ENCODE measurements at regions not wholly inside any gene's neighbourhood (a gene's known extent, or its start where the extent isn't known, plus 50 kb on each side); places are given as distances from the start of the nearest gene placed in this dataset.

GRCh38 chr2:212945526-212945925, 205.9 kb downstream of the IKZF2 start:
- intact Hi-C loops (cut with micrococcal nuclease; ENCODE audit: unreplicated experiment): no loop called here
- H3K4me3 ChIP-seq (ENCODE audit: low read depth, low read length, poor library complexity, severe bottlenecking): no peak overlapping the region
- ChIA-PET POLR2A (ENCODE audit: low non-redundant PET) (no interaction called here), CTCF (no interaction called here)
- no peaks in the 10 kb centered on the region for H3K9me3 ChIP-seq (ENCODE audit: low read depth, low read length, poor library complexity, severe bottlenecking)
- no TSS peak for BruUV-seq (replicated peaks)
- peaks cover 13% of the 10 kb centered on the region for H3K4me1 ChIP-seq (ENCODE audit: insufficient read depth, low read length, poor library complexity, severe bottlenecking)
- no peaks in the 10 kb centered on the region for H3K36me3 ChIP-seq (ENCODE audit: insufficient read depth, low read length, poor library complexity, severe bottlenecking)
- no peaks in the 10 kb centered on the region for H3K27me3 ChIP-seq (replicated peaks; ENCODE audit: insufficient read depth, low read depth, low read length, poor library complexity)
- TF ChIP-seq CTCF (conservative IDR thresholded peaks at IDR 0.05; ENCODE audit: low read depth, low read length) (no peak), EZH2 (IDR thresholded peaks at IDR 0.05; ENCODE audit: borderline replicate concordance, low read depth, low read length, poor library complexity, severe bottlenecking) (no peak)
- no peak for DNase-seq (ENCODE audit: low spot score)
- H3K27ac ChIP-seq (ENCODE audit: low read depth, low read length, poor library complexity, severe bottlenecking): no peak overlapping the region

- Histone ChIP-seq H3K4me3 (ENCODE audit: low read depth, low read length, poor library complexity, severe bottlenecking) (no peak overlapping the region), H3K9me3 (ENCODE audit: low read depth, low read length, poor library complexity, severe bottlenecking) (no peaks in the 10 kb centered on the region), H3K36me3 (ENCODE audit: insufficient read depth, low read length, poor library complexity, severe bottlenecking) (no peaks in the 10 kb centered on the region), H3K27ac (ENCODE audit: low read depth, low read length, poor library complexity, severe bottlenecking) (no peak overlapping the region), H3K27me3 (replicated peaks; ENCODE audit: insufficient read depth, low read depth, low read length, poor library complexity) (no peaks in the 10 kb centered on the region), H3K4me1 (ENCODE audit: insufficient read depth, low read length, poor library complexity, severe bottlenecking) (peaks cover 19% of the 10 kb centered on the region)
- intact Hi-C loops (cut with micrococcal nuclease; ENCODE audit: unreplicated experiment): no loop called here
- no peak for DNase-seq (ENCODE audit: low spot score)
- no TSS peak for BruUV-seq (replicated peaks)
- CTCF ChIA-PET: no interaction called here
- POLR2A ChIA-PET (ENCODE audit: low non-redundant PET): no interaction called here
- TF ChIP-seq CTCF (conservative IDR thresholded peaks at IDR 0.05; ENCODE audit: low read depth, low read length) (no peak), EZH2 (IDR thresholded peaks at IDR 0.05; ENCODE audit: borderline replicate concordance, low read depth, low read length, poor library complexity, severe bottlenecking) (no peak)
Measured at GRCh38 chr2:212943351-212943750, 208.1 kb downstream of the IKZF2 start.

GRCh38 chr2:212941361-212941760, 210.1 kb downstream of the IKZF2 start:
- Histone ChIP-seq H3K4me3 (ENCODE audit: low read depth, low read length, poor library complexity, severe bottlenecking) (no peak overlapping the region), H3K27ac (ENCODE audit: low read depth, low read length, poor library complexity, severe bottlenecking) (no peak overlapping the region), H3K4me1 (ENCODE audit: insufficient read depth, low read length, poor library complexity, severe bottlenecking) (peaks cover 19% of the 10 kb centered on the region), H3K36me3 (ENCODE audit: insufficient read depth, low read length, poor library complexity, severe bottlenecking) (no peaks in the 10 kb centered on the region), H3K27me3 (replicated peaks; ENCODE audit: insufficient read depth, low read depth, low read length, poor library complexity) (no peaks in the 10 kb centered on the region), H3K9me3 (ENCODE audit: low read depth, low read length, poor library complexity, severe bottlenecking) (no peaks in the 10 kb centered on the region)
- intact Hi-C loops (cut with micrococcal nuclease; ENCODE audit: unreplicated experiment): no loop called here
- TF ChIP-seq CTCF (conservative IDR thresholded peaks at IDR 0.05; ENCODE audit: low read depth, low read length) (no peak), EZH2 (IDR thresholded peaks at IDR 0.05; ENCODE audit: borderline replicate concordance, low read depth, low read length, poor library complexity, severe bottlenecking) (no peak)
- DNase-seq (ENCODE audit: low spot score): no peak
- ChIA-PET CTCF (no interaction called here), POLR2A (ENCODE audit: low non-redundant PET) (no interaction called here)
- no TSS peak for BruUV-seq (replicated peaks)

Data from A673 (cell line).